Activated T-helper 1 cell treated with Interleukin-2 at 50 U/mL for 16 hours (primary cell): ENCODE measurements at regions not wholly inside any gene's neighbourhood (a gene's known extent, or its start where the extent isn't known, plus 50 kb on each side); places are given as distances from the start of the nearest gene placed in this dataset.
"Not testable (repeated sequence)": the region's sequence is repeated elsewhere in the genome, so short reads cannot be mapped to it uniquely, and the experiment has no call there.

ENCODE experiments used
- DNase-seq: peaks from one replicate; pipeline ENCODE4 v3.0.0-alpha.2; 2020; ENCODE audit warnings: low read depth

GRCh38 chr5:164300295-164300694 lies 794.9 kb downstream of the MAT2B start:
- DNase-seq = no peak

DNA sequence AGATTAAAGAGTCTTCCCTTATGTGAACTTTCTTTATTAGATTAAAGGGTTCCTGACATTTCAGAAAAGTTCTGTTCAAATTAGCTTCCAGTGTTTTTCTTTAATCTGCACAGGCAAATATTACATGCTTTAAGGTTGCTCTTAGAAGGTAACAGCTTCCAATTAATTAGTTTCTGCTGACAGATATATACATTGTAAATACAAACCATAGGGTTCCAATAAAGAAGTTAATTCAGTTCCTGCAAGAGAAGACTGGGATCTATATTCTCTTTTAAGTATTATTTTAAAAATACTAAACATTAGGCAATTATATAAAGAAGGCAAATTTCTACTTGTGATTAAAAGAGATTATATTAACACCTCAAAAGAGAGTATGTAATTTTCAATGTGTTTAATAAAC lies 795.7 kb downstream of the MAT2B start:
- no peak for DNase-seq

DNA sequence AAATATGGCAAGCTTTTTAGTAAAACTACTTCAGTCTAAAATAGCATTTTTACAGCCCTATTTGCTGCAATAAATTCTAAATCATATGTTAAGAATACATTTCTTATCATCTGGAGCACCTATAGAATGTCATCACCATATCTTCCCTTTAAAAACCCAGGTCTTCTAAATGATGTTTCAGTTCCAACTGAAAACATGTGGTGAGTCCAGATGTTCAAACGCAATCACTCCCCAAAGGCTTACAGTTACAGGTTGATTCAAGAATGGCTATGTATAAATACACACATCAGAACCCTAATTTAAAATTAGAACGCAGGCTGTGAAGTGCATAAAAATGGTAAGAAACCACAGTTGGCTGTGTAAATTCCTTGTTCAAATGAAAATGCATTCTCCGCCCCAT lies 796.3 kb downstream of the MAT2B start:
- no peak for DNase-seq

DNA sequence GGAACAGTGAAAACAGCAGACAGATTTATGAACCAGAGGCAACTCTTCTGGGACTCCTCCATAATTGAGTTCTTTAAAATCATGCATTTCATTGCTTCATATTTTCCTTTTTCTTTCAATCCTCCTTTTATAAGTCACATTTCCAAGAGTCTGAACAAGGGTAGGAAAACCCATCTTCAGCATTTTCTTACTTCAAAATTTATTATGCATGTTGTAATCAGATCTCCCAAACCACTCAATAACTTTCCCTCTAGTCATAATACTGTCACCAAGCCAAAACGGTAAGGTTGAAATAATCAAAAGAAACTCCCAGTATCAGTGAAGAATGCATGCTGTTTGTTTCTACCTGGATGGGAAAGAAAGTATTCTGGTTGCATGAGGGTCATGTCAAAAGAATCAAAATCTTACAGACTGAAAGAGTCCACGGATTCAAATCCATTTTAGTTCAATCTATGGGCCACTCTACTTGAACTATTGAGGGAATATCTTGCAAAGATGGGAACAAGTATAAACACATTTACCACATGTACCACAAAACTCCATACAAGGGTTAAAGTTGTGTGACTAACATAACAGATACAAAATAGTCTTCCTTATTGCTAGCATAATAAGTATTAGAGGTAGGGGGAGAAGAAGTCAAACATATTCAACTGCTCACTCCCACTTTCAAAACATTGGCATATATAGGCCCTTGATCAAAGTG lies 797.3 kb downstream of the MAT2B start:
- DNase-seq = no peak

DNA sequence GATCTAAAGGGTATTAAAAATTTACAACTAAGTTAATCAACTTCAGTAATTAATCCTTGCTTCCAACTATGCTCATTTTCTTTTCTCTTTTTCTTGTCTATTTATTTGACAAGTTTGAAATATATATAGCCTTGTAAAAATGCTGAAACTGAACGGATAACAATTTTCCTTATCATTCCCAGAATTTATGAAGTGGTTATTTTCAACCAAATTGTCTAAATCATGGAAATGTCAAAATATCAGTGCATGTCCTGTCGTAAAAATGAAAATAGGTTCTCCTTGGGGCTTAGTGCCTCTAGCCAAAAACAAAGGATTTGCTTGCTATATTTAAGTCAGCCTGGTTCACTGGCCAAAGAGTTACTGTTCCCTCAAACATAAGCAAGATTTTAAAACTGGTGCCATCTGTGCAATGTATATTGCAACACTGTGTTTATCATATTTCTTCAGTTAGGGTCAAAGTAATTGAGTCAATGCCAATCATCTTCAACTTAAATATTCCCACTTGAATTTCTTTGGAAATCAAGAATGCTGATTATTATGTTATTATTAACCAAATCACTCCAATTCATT lies 798.3 kb downstream of the MAT2B start:
- no peak for DNase-seq

DNA sequence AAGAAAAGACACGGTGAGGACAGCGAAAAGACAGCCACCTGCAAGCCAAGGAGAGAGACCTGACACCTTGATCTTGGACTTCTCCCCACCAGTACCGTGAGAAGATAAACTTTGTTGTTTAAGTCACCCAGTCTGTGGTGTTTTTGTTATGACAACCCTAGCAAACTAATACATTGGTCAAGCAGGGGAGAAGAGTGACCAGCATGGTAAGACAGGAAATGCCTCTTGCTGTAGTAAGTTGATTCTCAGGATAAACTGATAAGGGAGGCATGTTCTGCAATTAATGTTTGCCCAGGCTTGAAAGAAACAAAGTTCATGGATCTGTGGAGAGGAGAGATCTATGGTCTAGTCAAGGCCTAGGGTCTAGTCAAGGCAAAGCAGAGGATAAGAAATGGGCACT lies 801.2 kb downstream of the MAT2B start:
- no peak for DNase-seq

DNA sequence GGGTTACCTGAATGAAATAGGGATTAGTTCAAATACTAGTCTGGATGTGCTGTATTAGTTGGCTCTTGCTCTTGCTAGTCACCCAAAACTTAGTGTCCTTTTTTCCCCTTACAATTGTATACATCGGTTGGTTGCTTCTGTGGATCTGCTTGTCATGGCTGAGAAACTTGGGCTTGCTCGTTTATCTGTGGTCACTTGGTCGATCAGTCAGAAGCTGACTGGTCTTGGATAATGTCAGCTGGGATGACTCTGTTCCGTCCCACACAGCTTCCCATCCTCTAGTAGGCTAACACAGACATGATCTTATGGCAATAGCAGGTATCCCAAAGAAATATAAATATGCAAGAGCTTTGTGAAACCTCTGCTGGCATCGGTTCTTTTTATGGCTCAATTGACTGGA lies 807.4 kb downstream of the MAT2B start:
- no peak for DNase-seq

DNA sequence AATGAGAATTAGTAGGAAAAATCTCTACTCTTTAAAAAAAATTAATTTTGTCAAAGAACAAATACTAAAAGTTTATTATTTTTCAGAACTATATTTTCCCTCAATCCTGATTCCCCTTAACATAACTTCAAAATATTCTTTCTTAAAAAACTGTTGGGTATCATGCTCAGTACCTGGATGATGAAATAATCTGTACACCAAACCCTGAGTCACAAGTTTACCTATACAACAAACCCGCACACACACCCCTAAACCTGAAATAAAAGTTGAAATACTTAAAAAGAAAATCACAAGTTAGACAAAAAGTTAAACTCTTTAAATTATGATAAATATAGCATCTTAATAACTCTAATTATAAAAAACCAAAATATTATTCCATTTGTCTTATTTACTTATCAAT lies 812.3 kb downstream of the MAT2B start:
- DNase-seq = no peak

DNA sequence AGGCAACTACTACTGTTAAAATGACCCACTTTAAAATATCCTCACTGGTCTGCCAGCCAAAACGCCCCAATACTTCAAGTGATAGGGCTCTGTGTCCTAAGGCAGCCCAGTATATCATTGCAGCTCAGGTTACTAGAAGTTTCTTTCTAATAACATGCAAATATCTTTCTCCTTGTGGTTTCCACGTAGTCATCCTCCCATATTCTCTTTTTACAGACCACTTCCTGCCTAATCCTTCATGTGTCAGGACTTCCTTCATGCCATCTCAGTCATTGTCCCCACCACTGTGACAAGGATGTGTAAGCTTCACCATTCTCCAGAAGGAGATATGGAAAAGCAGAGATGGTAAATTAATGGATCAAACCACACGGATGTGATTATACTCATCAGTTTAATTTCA lies 813.7 kb downstream of the MAT2B start:
- DNase-seq = no peak

GRCh38 chr5:164324239-164324638 lies 818.8 kb downstream of the MAT2B start:
- DNase-seq = no peak

GRCh38 chr5:164326219-164326618 lies 820.8 kb downstream of the MAT2B start:
- no peak for DNase-seq

DNA sequence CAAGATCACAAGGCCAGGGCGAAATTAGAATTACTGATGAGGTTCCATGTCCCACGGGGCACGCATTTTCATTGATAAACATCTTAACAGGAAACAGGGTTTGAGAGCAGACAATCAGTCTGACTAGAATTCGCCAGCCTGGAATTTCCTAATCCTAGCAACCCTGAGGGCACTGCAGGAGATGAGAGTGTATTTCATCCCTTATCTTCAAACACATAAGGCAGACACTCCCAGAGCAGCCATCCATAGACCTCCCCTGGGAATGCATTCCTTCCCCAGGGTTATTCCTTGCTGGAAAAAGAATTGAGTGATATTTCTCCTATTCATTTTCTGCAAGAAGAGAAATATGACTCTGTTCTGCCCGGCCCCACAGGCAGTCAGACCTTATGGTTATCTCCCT lies 821.7 kb downstream of the MAT2B start:
- DNase-seq = not testable (repeated sequence)

DNA sequence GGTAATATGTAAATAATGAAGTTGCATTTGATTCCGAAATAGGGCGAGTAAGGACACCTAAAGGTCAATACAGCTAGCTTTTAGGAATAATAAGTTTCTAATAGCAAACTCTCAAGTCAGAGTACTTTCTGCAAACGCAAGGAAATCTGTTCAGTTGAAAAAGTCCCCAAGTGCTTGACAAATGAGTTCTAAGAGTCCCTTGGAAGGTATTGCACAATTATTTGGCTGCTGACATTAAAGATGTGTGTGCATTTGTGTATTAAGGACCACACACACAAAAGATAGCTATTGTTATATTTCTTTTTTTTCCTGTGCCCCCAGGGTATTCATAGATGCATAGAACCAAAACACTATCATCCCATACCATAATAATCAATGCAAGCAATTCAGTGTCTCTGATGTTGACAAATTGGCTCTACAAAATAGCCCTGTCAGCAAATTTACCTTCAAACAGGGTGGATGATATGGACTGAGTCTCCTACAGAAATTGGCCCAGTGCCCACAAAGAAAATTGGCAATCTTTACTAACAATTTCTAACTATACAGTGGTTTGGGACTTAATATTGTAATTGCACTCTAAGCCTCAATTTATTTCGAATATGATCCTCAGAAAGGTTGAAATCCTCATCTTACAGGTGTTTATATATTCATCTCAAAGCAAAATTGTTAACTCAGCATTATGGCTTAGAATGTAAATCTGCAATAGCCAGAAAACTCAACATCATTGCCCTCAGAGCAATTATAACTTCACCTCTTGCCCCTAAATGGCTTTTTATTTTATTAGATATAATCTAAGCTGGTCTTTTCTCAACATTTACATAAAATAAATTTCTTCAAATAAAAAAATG lies 827.2 kb downstream of the MAT2B start:
- no peak for DNase-seq

GRCh38 chr5:164335837-164336236 lies 830.4 kb downstream of the MAT2B start:
- DNase-seq = no peak

- no peak for DNase-seq
These were observed 830.9 kb downstream of the MAT2B start for GRCh38 chr5:164336276-164336675.

DNA sequence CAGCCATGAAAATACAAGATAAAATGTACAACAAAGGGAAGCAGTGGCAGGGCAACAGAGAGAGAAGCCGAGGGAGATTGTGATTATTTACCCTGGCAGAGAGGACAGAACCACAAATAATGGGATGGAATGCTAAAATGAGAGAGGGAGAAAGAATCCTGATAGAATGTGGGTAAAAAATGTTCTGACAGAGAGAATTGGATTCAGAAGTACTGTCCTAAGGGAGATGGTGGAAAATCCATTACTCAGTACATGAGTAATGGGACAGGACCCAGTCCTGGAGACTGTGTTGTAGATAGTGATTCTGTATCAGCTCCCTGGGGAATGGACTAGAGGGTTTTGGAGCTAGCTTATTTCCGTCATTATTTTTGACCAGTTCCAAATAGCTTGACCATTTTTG lies 831.5 kb downstream of the MAT2B start:
- DNase-seq = no peak

- DNase-seq = no peak
These were observed 835.7 kb downstream of the MAT2B start for GRCh38 chr5:164341056-164341619.

- DNase-seq = no peak
These were observed 839.9 kb downstream of the MAT2B start for GRCh38 chr5:164345173-164345849.

- no peak for DNase-seq
These were observed 840.4 kb downstream of the MAT2B start for GRCh38 chr5:164345853-164346252.

DNA sequence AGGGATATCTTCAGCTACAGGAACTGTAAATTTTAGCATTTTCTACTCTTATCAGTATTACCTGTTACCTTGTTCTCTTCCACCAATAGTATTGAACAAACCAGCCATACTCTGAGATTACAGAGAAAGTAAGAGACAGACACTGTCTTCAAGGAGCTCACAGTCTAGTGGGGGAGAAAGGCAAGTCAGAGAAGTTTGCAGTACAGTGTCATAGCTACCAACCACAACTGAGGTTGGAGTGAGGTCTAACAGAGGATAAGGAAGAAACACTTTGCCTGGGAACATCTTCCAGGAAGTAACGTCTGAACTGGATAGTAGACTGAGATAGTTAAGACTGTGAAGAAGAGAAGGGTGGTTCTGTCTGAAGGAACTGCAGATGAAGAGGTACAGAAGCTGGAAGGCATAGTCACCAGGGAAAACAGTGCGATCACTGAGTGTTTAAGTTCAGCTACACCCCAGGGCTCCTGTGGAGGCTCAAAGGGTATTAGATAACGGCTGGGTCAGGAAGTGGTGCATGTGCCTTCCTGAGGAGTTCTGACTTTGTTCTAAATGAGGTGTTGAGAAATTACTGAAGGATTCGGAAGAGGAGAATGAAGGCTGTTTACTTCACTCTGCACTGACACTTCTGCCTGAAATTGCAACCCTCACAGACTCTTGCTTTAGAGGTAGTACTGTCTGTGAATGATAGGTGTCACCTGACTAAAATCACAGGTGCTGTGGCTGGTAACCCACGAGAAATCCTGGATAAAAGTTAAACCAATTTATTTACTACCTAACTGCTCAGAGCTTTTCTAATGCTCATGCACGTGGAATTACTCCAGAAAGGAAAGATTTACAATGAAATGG lies 841.6 kb downstream of the MAT2B start:
- DNase-seq = no peak

GRCh38 chr5:164350236-164350635 lies 844.8 kb downstream of the MAT2B start:
- DNase-seq = no peak
